HL-60 (cell line): ENCODE measurements at regions not wholly inside any gene's neighbourhood (a gene's known extent, or its start where the extent isn't known, plus 50 kb on each side); places are given as distances from the start of the nearest gene placed in this dataset.

Experiments
- DNase-seq, 2 experiments: peaks; one replicate each; pipeline ENCODE4 v3.0.0-alpha.2; 2010 to 2020; ENCODE audit warnings: low read depth in 1 of 2, low spot score in 1 of 2
- H3K27ac ChIP-seq: fragments of 250-450 bp; sonication (Bioruptor Pico); replicated peaks from 2 replicates; pipeline ENCODE4 v1.5.1; 2020; ENCODE audit warnings: mild to moderate bottlenecking, moderate library complexity
- H3K27me3 ChIP-seq: fragments of 250-450 bp; sonication (Bioruptor Pico); 2 replicates; pipeline ENCODE4 v1.5.1; 2021; ENCODE audit warnings: mild to moderate bottlenecking, moderate library complexity; ENCODE audit not compliant: insufficient read depth, poor library complexity, severe bottlenecking
- H3K4me3 ChIP-seq: replicated peaks from 2 replicates; pipeline ENCODE4 v1.5.1; 2011; ENCODE audit warnings: mild to moderate bottlenecking, control low read depth, low read length; ENCODE audit not compliant: insufficient read depth
- CTCF ChIP-seq: IDR thresholded peaks from one replicate; pipeline ENCODE4 v1.5.1; 2011; ENCODE audit warnings: low read length, control low read depth, inconsistent platforms; ENCODE audit not compliant: insufficient read depth
- GABPA ChIP-seq: IDR thresholded peaks from 2 replicates; pipeline ENCODE4 v1.6.1; 2012; ENCODE audit warnings: low read depth
- POLR2AphosphoS5 ChIP-seq: IDR thresholded peaks from 2 replicates; pipeline ENCODE4 v1.6.1; 2012; ENCODE audit warnings: low read depth
- SPI1 ChIP-seq: IDR thresholded peaks from 2 replicates; pipeline ENCODE4 v1.6.1; 2012; ENCODE audit warnings: low read depth, mild to moderate bottlenecking, borderline replicate concordance
- TF ChIP-seq, protein P1 (sequence below): IDR thresholded peaks from 2 replicates; pipeline ENCODE4 v1.6.1; 2012; ENCODE audit warnings: low read depth; ENCODE audit not compliant: insufficient replicate concordance

DNA sequence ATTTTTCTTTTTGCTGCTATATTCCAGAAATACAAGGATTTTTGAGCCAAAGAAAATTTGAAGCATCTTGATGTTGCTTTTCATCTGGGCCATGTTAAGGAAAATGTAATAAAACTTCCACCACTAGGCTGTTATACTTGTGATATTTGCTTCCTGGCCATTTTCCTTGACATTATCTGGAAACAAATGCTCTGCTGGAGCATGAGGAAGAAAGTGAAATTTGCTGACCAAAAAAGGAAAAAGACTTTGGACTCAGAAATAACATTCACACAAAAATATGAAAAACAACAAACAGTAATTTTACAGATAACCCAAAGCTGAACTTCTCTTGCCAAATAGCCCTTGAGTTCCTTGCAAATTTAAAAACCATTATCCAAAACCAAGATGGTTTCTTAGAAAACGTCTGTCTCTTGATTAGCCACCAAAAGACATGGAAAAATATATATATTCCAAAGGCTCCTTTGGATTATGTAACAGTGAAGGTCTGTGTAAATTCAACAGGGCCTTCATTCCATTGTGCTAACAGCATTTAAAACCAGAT is 344.5 kb downstream of the LMX1A start:
- Histone ChIP-seq H3K27ac (no peak overlapping the region), H3K4me3 (no peak overlapping the region), H3K27me3 (no peaks in the 10 kb centered on the region)
- DNase-seq: no peak
- TF ChIP-seq POLR2AphosphoS5 (no peak), SPI1 (no peak)

GRCh38 chr1:165011186-165011585 is 345.3 kb downstream of the LMX1A start:
- no peak for DNase-seq
- TF ChIP-seq SPI1: no peak
- no peak for TF ChIP-seq POLR2AphosphoS5
- Histone ChIP-seq H3K27me3 (no peaks in the 10 kb centered on the region), H3K4me3 (no peak overlapping the region), H3K27ac (no peak overlapping the region)

DNA sequence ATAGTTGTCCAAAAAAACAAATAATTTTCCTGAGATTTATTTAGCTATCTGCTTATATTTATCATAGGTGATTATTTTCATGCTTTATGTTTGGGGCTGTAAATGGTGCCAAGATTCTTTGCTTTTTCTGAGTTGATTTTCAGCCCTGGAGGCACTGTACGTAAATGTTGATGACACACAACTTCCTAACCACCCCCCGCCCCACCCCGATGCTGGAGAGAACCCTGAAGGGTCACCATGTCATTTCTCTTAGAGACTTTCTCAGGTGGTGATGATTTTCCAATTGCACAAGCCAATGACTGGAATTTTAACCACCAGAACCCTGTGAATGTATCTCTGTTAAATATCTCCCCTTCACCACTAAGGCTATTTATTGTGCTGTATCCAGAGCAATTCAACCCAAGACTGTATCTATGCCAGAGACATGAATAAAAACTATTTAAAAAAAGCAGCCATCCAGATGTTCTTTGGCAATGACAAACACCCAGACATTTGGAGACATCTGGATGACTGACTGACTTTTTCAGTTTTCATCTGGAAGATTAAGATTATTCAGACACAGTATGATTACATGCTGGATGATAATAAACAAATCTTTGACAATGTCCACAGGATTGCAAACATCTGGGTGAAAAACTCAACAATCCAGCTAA is 346.0 kb downstream of the LMX1A start:
- H3K4me3 ChIP-seq: no peak overlapping the region
- H3K27ac ChIP-seq: no peak overlapping the region
- no peaks in the 10 kb centered on the region for H3K27me3 ChIP-seq
- no peak for DNase-seq
- no peak for TF ChIP-seq GABPA
- no peak for TF ChIP-seq CTCF
- no peak for TF ChIP-seq POLR2AphosphoS5
- TF ChIP-seq, protein P1, sequence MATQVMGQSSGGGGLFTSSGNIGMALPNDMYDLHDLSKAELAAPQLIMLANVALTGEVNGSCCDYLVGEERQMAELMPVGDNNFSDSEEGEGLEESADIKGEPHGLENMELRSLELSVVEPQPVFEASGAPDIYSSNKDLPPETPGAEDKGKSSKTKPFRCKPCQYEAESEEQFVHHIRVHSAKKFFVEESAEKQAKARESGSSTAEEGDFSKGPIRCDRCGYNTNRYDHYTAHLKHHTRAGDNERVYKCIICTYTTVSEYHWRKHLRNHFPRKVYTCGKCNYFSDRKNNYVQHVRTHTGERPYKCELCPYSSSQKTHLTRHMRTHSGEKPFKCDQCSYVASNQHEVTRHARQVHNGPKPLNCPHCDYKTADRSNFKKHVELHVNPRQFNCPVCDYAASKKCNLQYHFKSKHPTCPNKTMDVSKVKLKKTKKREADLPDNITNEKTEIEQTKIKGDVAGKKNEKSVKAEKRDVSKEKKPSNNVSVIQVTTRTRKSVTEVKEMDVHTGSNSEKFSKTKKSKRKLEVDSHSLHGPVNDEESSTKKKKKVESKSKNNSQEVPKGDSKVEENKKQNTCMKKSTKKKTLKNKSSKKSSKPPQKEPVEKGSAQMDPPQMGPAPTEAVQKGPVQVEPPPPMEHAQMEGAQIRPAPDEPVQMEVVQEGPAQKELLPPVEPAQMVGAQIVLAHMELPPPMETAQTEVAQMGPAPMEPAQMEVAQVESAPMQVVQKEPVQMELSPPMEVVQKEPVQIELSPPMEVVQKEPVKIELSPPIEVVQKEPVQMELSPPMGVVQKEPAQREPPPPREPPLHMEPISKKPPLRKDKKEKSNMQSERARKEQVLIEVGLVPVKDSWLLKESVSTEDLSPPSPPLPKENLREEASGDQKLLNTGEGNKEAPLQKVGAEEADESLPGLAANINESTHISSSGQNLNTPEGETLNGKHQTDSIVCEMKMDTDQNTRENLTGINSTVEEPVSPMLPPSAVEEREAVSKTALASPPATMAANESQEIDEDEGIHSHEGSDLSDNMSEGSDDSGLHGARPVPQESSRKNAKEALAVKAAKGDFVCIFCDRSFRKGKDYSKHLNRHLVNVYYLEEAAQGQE: no peak
- TF ChIP-seq SPI1: no peak

- Histone ChIP-seq H3K27me3 (no peaks in the 10 kb centered on the region), H3K27ac (no peak overlapping the region), H3K4me3 (no peak overlapping the region)
- TF ChIP-seq GABPA (no peak), SPI1 (no peak), CTCF (no peak), POLR2AphosphoS5 (no peak)
- TF ChIP-seq, protein P1: no peak
- DNase-seq: no peak
These were observed 349.7 kb downstream of the LMX1A start for GRCh38 chr1:165006831-165007230.
